Fibroblast of lung (primary cell): ENCODE measurements at regions not wholly inside any gene's neighbourhood (a gene's known extent, or its start where the extent isn't known, plus 50 kb on each side); places are given as distances from the start of the nearest gene placed in this dataset.

Experiments
- EZH2 ChIP-seq: IDR thresholded peaks from 2 replicates; pipeline ENCODE4 v1.5.1; 2012; ENCODE audit warnings: low read length, control low read depth, mild to moderate bottlenecking; ENCODE audit errors: missing control alignments
- TF ChIP-seq, protein P1 (sequence below), 2 donors: IDR thresholded peaks in 1 of 2; conservative IDR thresholded peaks in 1 of 2; 1 replicate in 1 of 2; 2 replicates in 1 of 2; pipeline ENCODE4 v1.5.1; 2011 to 2012; ENCODE audit warnings: low read length in 2 of 2, control low read depth in 1 of 2, inconsistent platforms in 1 of 2, low read depth in 1 of 2, mild to moderate bottlenecking in 1 of 2

DNA sequence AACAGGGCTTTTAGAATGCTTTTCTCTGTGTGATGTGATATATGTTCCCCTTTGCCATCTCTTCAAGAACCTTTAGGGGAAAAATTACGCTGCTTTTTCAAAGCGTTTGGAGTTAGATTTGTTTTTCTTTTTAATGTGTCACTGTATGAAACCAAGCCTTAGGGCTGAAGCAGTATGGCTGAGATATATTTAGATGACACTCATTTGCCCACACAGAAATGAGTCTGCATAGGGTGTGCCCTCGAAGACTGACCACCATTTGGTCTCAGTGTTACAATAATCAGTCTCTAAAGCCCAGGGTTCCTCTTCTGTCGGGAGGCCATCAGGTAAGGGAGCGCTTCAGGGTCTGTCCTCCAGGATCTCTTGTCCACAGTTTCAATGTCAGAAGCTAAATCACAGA is 213.0 kb upstream of the NCAM1 start:
- TF ChIP-seq, protein P1, sequence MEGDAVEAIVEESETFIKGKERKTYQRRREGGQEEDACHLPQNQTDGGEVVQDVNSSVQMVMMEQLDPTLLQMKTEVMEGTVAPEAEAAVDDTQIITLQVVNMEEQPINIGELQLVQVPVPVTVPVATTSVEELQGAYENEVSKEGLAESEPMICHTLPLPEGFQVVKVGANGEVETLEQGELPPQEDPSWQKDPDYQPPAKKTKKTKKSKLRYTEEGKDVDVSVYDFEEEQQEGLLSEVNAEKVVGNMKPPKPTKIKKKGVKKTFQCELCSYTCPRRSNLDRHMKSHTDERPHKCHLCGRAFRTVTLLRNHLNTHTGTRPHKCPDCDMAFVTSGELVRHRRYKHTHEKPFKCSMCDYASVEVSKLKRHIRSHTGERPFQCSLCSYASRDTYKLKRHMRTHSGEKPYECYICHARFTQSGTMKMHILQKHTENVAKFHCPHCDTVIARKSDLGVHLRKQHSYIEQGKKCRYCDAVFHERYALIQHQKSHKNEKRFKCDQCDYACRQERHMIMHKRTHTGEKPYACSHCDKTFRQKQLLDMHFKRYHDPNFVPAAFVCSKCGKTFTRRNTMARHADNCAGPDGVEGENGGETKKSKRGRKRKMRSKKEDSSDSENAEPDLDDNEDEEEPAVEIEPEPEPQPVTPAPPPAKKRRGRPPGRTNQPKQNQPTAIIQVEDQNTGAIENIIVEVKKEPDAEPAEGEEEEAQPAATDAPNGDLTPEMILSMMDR (conservative IDR thresholded peaks at IDR 0.05 in 1 of 2, IDR thresholded peaks at IDR 0.05 in 1 of 2; ENCODE audit: low read depth in 1 of 2, low read length in 2 of 2) = no peak
- no peak for TF ChIP-seq EZH2
